Mesothelial cell of epicardium (in vitro differentiated cells): ENCODE measurements at regions not wholly inside any gene's neighbourhood (a gene's known extent, or its start where the extent isn't known, plus 50 kb on each side); places are given as distances from the start of the nearest gene placed in this dataset.

Experiments
- DNase-seq, 2 experiments: peaks; one replicate each; pipeline ENCODE4 v3.0.0; 2021; ENCODE audit warnings: low spot score in 2 of 2; ENCODE audit not compliant: unreplicated experiment in 2 of 2
- H3K27ac Mint-ChIP-seq: 2 replicates; pipeline ENCODE4 v1.8.0; 2021; ENCODE audit warnings: mixed read lengths
- H3K27me3 Mint-ChIP-seq: 2 replicates; pipeline ENCODE4 v1.8.0; 2021; ENCODE audit warnings: low read depth, mixed read lengths
- H3K36me3 Mint-ChIP-seq: 2 replicates; pipeline ENCODE4 v1.8.0; 2021; ENCODE audit warnings: mixed read lengths
- H3K4me1 Mint-ChIP-seq: 2 replicates; pipeline ENCODE4 v1.8.0; 2021; ENCODE audit warnings: mixed read lengths
- H3K4me3 Mint-ChIP-seq: 2 replicates; pipeline ENCODE4 v1.8.0; 2021; ENCODE audit warnings: mild to moderate bottlenecking, moderate library complexity, mixed read lengths
- H3K9me3 Mint-ChIP-seq: 2 replicates; pipeline ENCODE4 v1.8.0; 2021; ENCODE audit warnings: mixed read lengths
- CTCF ChIP-seq: fragments of 200-600 bp; sonication (generic); IDR thresholded peaks from one replicate; pipeline ENCODE4 v1.5.0; 2021; ENCODE audit warnings: antibody characterized with exemption; ENCODE audit not compliant: unreplicated experiment

GRCh38 chr14:44135972-44136371 lies 371.1 kb downstream of the FSCB start:
- Mint-ChIP-seq H3K9me3 (no peaks in the 10 kb centered on the region), H3K27ac (no peak overlapping the region), H3K4me3 (no peak overlapping the region), H3K27me3 (no peaks in the 10 kb centered on the region), H3K4me1 (no peaks in the 10 kb centered on the region), H3K36me3 (no peaks in the 10 kb centered on the region)
- no peak for TF ChIP-seq CTCF
- DNase-seq: no peak

DNA sequence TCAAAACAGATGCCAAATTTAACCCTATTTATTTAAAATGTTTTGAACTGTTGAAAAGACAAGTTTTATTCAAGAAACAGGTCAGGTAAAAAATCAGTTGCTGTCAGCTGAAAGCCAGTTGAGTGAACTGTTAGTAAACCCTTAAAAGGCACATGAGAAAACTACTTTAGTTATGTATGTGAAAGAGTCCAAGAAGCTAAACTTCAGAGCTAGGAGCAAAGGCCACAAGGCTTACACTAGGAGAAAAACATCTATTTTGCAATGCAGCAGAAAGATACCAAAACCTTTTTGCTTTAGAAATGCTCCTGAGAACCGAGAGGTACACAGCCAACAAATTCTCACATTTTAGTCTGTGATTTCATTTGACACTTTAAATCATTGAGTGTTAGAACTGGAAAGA lies 375.2 kb downstream of the FSCB start:
- no peaks in the 10 kb centered on the region for H3K4me1 Mint-ChIP-seq
- no peak overlapping the region for H3K4me3 Mint-ChIP-seq
- H3K9me3 Mint-ChIP-seq: no peaks in the 10 kb centered on the region
- no peaks in the 10 kb centered on the region for H3K27me3 Mint-ChIP-seq
- no peak for DNase-seq
- no peak for TF ChIP-seq CTCF
- no peaks in the 10 kb centered on the region for H3K36me3 Mint-ChIP-seq
- H3K27ac Mint-ChIP-seq: no peak overlapping the region

DNA sequence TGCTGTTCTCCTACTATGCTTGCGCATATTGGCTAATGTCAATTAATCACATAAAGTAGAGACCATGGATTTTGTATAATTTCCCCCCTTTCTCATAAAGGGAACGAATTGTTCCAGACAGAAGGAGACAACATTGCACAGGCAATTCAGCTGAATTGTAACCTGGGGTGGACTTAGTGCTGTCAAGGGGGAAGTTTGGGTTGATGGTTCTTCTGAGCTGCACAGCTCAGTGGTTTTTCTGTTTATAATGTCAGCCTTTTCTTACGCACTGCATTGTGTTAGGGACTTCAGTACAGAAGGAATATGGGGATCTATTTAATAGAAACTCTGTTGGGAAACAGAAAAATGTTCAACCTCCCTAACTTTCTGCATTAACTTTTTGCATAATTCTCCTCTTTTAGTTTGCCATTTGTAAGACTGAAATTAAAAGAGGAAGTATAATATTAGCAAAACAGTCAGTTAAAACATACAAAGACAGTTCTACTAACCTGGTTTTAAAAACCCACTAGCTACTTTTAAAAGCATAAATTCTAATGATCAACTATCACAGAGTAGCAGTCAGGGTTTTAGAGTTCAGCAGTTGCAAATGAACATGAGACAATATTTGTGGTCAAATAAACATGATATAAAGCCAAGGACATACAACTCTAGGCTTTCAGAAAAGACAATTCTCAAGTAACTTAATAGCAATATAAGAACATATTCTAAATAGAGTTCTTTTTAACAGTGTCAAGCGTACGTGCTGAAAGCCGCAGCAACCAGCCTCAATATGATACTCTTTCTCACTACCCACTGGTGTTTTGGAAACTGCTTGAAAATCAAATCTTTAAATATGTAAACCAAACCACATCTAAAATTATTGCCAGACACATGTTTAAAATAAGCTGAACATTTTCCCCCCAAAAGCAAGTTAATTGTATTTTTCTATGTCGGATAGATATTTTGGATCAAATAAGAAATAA lies 393.0 kb downstream of the FSCB start:
- no peak overlapping the region for H3K4me3 Mint-ChIP-seq
- H3K36me3 Mint-ChIP-seq: peaks cover 4% of the 10 kb centered on the region
- TF ChIP-seq CTCF: no peak
- peaks cover 30% of the 10 kb centered on the region for H3K9me3 Mint-ChIP-seq
- no peak for DNase-seq
- H3K27ac Mint-ChIP-seq: no peak overlapping the region
- no peaks in the 10 kb centered on the region for H3K4me1 Mint-ChIP-seq
- H3K27me3 Mint-ChIP-seq: no peaks in the 10 kb centered on the region

DNA sequence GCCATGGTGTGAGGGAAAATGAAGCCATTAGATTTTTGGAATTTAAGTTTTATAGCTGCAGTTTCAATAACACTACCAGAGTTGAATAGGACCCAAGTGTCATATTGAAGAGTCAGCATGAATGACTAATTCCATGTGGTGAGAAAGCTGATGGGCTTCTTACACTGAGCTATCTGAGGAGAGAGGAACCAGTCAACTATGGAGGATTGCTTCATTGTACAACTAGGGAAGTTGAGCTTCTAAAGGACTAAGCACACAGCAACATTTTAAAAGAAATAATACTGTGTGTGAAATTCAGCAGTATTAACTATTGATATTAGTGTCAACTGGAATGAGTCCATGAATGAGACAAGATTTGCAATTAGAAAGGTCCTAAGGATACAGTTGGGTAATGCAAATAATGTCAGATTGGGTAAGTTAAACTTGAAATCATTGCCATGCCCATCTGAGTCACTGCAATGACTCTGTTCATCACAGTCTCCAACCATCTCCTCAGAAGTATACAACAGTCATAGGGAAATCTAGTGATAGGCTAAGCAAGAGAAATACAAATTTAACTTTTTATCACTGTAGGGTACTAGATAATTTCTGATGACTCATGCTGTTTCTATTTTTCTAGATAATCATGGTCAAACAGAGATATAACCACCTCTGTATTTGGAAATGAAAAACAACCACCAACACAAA lies 394.2 kb downstream of the FSCB start:
- TF ChIP-seq CTCF: no peak
- Mint-ChIP-seq H3K27me3 (no peaks in the 10 kb centered on the region), H3K4me3 (no peak overlapping the region), H3K9me3 (peaks cover 29% of the 10 kb centered on the region), H3K4me1 (no peaks in the 10 kb centered on the region), H3K36me3 (peaks cover 4% of the 10 kb centered on the region), H3K27ac (no peak overlapping the region)
- DNase-seq: no peak

- H3K36me3 Mint-ChIP-seq: peaks cover 3% of the 10 kb centered on the region
- no peaks in the 10 kb centered on the region for H3K4me1 Mint-ChIP-seq
- no peak for TF ChIP-seq CTCF
- H3K27me3 Mint-ChIP-seq: no peaks in the 10 kb centered on the region
- DNase-seq: no peak
- peaks cover 39% of the 10 kb centered on the region for H3K9me3 Mint-ChIP-seq
- H3K27ac Mint-ChIP-seq: no peak overlapping the region
- no peak overlapping the region for H3K4me3 Mint-ChIP-seq
These were observed 398.0 kb downstream of the FSCB start for GRCh38 chr14:44109036-44109435.
